K562 (cell line): ENCODE measurements at regions not wholly inside any gene's neighbourhood (a gene's known extent, or its start where the extent isn't known, plus 50 kb on each side); places are given as distances from the start of the nearest gene placed in this dataset.

Experiments
- ATF1 ChIP-seq, 2 experiments: fragments of 450-650 bp in 1 of 2; IDR thresholded peaks; 2 replicates each; pipeline ENCODE4 v1.6.1; 2016; ENCODE audit warnings: missing compliant biosample characterization in 1 of 2, missing genetic modification characterization in 1 of 2
- CLOCK ChIP-seq: fragments of 250-450 bp; sonication (Bioruptor Pico); IDR thresholded peaks from 2 replicates; pipeline ENCODE4 v1.4.0; 2020; ENCODE audit warnings: mild to moderate bottlenecking, moderate library complexity, borderline replicate concordance
- ETS2 ChIP-seq: IDR thresholded peaks from 2 replicates; pipeline ENCODE4 v1.6.1; 2016; ENCODE audit warnings: borderline replicate concordance, missing genetic modification characterization, mild to moderate bottlenecking, moderate library complexity, missing compliant biosample characterization; ENCODE audit not compliant: poor library complexity, severe bottlenecking
- FUS ChIP-seq: fragments of 200-400 bp; formaldehyde crosslinking; optimal IDR thresholded peaks from 2 replicates; pipeline ENCODE3; 2017; ENCODE audit warnings: low read depth, low read length
- HDAC1 ChIP-seq, 2 experiments: fragments of 450-650 bp; IDR thresholded peaks; 2 replicates each; pipeline ENCODE4 v1.6.1; 2016 to 2017; ENCODE audit warnings: inconsistent platforms in 1 of 2, mild to moderate bottlenecking in 1 of 2, moderate library complexity in 1 of 2
- KAT2B ChIP-seq: IDR thresholded peaks from one replicate; pipeline ENCODE4 v1.6.1; 2012; ENCODE audit warnings: low read depth, mild to moderate bottlenecking, control low read depth, inconsistent platforms, low read length, moderate library complexity
- KDM1A ChIP-seq, 2 experiments: fragments of 450-650 bp; IDR thresholded peaks; 2 replicates each; pipeline ENCODE4 v1.6.1; 2016; ENCODE audit warnings: mild to moderate bottlenecking in 2 of 2
- NONO ChIP-seq, 2 experiments: fragments of 200-400 bp in 1 of 2; fragments of 450-650 bp in 1 of 2; formaldehyde crosslinking in 1 of 2; IDR thresholded peaks; 2 replicates each; pipeline ENCODE4 v1.6.1; 2017; ENCODE audit warnings: low read depth in 2 of 2, mild to moderate bottlenecking in 2 of 2, moderate library complexity in 2 of 2, low read length in 1 of 2
- RCOR1 ChIP-seq, 2 experiments: IDR thresholded peaks; 2 replicates each; pipeline ENCODE4 v1.6.1; 2012; ENCODE audit warnings: low read depth in 2 of 2, low read length in 2 of 2, borderline replicate concordance in 1 of 2, improper control_type of control experiment in 1 of 2
- ZC3H4 ChIP-seq: sonication (generic); formaldehyde crosslinking; IDR thresholded peaks from 2 replicates; pipeline ENCODE4 v1.9.0; 2021; ENCODE audit warnings: missing genetic modification reagents, borderline replicate concordance
- ZNF133 ChIP-seq: fragments of 250-450 bp; sonication (Bioruptor Pico); IDR thresholded peaks from 2 replicates; pipeline ENCODE4 v1.4.0; 2020; ENCODE audit warnings: mild to moderate bottlenecking
- ZNF24 ChIP-seq: fragments of 450-650 bp; IDR thresholded peaks from 2 replicates; pipeline ENCODE4 v1.6.1; 2016
- ZNF785 ChIP-seq: fragments of 250-450 bp; sonication (Bioruptor Pico); IDR thresholded peaks from 2 replicates; pipeline ENCODE4 v1.4.0; 2020; ENCODE audit warnings: mild to moderate bottlenecking
- TF ChIP-seq, protein P1 (sequence below): sonication (generic); formaldehyde crosslinking; IDR thresholded peaks from 2 replicates; pipeline ENCODE4 v1.8.0; 2022; ENCODE audit warnings: mild to moderate bottlenecking, missing genetic modification reagents
- TF ChIP-seq, protein P2 (sequence below): fragments of 250-450 bp; sonication (Bioruptor Pico); IDR thresholded peaks from 2 replicates; pipeline ENCODE4 v1.4.0; 2020
- TF ChIP-seq, protein P3 (sequence below): fragments of 250-450 bp; sonication (Bioruptor Pico); IDR thresholded peaks from 2 replicates; pipeline ENCODE4 v1.4.0; 2020

DNA sequence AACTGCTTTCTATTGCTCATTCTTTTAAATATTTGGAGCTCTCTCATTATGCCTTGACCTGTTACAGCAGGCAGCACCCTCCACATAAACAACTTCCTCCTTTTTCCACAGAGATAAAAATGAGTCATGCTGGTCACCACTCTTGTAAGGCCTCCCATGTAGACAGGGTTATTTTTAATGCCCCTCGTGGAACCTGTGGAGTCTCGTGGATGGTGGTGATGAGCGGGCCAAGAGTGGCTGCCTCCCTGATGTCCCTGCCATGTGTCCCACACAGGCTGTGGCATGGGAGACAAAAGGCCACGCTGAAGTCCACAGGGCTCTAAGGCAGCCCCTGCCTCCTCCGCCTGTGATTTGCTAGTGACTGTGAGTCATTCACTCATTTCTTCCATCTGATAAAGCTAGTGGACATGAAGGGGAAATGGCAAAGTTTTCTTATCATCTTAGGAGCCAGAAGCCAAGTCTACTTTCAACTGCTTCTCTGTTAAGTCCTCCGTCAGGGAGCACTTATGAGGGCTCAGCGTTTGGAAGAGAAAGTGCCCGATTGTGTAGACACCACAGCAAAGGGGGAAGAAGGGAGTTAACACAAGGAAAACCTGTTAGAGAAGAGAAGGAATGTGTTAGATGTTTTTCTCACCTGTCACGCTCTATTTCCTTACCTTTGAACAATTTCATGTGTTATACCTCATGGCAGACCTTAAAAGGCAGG, 121.6 kb upstream of the FAT1 start (continued):
- TF ChIP-seq RCOR1 (IDR thresholded peaks at IDR 0.05; ENCODE audit: borderline replicate concordance in 1 of 2, low read depth in 2 of 2, low read length in 2 of 2) (peak; percentile 37 to 88; a peak in 1 of 4 replicates), ZNF785 (CRISPR knock-in tag) (no peak), ETS2 (tag) (no peak), NONO (IDR thresholded peaks at IDR 0.05; ENCODE audit: low read depth in 2 of 2, low read length in 1 of 2) (peak in 1 of 2 experiments; percentile 26; a peak in 1 of 4 replicates), HDAC1 (IDR thresholded peaks at IDR 0.05) (peak in 1 of 2 experiments; percentile 88; a peak in 2 of 4 replicates), FUS (no peak), CLOCK (CRISPR knock-in tag) (no peak), ZC3H4 (CRISPR knock-in tag) (no peak), KDM1A (IDR thresholded peaks at IDR 0.05) (peak; percentile 85 to 86), ATF1 (CRISPR knock-in tag; IDR thresholded peaks at IDR 0.05) (no peak), ATF1 (tag; IDR thresholded peaks at IDR 0.05) (peak; percentile 85), KAT2B (no peak), ZNF24 (peak; percentile 99), ZNF133 (CRISPR knock-in tag) (no peak)
- TF ChIP-seq, protein P1, sequence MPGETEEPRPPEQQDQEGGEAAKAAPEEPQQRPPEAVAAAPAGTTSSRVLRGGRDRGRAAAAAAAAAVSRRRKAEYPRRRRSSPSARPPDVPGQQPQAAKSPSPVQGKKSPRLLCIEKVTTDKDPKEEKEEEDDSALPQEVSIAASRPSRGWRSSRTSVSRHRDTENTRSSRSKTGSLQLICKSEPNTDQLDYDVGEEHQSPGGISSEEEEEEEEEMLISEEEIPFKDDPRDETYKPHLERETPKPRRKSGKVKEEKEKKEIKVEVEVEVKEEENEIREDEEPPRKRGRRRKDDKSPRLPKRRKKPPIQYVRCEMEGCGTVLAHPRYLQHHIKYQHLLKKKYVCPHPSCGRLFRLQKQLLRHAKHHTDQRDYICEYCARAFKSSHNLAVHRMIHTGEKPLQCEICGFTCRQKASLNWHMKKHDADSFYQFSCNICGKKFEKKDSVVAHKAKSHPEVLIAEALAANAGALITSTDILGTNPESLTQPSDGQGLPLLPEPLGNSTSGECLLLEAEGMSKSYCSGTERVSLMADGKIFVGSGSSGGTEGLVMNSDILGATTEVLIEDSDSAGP (CRISPR knock-in tag), result no peak
- TF ChIP-seq, protein P2, sequence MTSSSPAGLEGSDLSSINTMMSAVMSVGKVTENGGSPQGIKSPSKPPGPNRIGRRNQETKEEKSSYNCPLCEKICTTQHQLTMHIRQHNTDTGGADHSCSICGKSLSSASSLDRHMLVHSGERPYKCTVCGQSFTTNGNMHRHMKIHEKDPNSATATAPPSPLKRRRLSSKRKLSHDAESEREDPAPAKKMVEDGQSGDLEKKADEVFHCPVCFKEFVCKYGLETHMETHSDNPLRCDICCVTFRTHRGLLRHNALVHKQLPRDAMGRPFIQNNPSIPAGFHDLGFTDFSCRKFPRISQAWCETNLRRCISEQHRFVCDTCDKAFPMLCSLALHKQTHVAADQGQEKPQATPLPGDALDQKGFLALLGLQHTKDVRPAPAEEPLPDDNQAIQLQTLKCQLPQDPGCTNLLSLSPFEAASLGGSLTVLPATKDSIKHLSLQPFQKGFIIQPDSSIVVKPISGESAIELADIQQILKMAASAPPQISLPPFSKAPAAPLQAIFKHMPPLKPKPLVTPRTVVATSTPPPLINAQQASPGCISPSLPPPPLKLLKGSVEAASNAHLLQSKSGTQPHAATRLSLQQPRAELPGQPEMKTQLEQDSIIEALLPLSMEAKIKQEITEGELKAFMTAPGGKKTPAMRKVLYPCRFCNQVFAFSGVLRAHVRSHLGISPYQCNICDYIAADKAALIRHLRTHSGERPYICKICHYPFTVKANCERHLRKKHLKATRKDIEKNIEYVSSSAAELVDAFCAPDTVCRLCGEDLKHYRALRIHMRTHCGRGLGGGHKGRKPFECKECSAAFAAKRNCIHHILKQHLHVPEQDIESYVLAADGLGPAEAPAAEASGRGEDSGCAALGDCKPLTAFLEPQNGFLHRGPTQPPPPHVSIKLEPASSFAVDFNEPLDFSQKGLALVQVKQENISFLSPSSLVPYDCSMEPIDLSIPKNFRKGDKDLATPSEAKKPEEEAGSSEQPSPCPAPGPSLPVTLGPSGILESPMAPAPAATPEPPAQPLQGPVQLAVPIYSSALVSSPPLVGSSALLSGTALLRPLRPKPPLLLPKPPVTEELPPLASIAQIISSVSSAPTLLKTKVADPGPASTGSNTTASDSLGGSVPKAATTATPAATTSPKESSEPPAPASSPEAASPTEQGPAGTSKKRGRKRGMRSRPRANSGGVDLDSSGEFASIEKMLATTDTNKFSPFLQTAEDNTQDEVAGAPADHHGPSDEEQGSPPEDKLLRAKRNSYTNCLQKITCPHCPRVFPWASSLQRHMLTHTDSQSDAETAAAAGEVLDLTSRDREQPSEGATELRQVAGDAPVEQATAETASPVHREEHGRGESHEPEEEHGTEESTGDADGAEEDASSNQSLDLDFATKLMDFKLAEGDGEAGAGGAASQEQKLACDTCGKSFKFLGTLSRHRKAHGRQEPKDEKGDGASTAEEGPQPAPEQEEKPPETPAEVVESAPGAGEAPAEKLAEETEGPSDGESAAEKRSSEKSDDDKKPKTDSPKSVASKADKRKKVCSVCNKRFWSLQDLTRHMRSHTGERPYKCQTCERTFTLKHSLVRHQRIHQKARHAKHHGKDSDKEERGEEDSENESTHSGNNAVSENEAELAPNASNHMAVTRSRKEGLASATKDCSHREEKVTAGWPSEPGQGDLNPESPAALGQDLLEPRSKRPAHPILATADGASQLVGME, result 0 out of 2 replicates have a peak, but pooled peaks have one; percentile 32
- TF ChIP-seq, protein P3, sequence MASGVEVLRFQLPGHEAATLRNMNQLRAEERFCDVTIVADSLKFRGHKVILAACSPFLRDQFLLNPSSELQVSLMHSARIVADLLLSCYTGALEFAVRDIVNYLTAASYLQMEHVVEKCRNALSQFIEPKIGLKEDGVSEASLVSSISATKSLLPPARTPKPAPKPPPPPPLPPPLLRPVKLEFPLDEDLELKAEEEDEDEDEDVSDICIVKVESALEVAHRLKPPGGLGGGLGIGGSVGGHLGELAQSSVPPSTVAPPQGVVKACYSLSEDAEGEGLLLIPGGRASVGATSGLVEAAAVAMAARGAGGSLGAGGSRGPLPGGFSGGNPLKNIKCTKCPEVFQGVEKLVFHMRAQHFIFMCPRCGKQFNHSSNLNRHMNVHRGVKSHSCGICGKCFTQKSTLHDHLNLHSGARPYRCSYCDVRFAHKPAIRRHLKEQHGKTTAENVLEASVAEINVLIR, result no peak
